GM12878 (cell line): ENCODE measurements at regions not wholly inside any gene's neighbourhood (a gene's known extent, or its start where the extent isn't known, plus 50 kb on each side); places are given as distances from the start of the nearest gene placed in this dataset.

Experiments
- ATAC-seq: fragments of 200-7000 bp; cut with Tn5 transposase; 3 replicates; pipeline ENCODE4 v1.9.1; 2020; ENCODE audit warnings: mild to moderate bottlenecking, moderate library complexity
- BruUV-seq: library from RNA; stranded (reverse); fragments of 400-500 nt; replicated peaks from 2 replicates; lab custom pipeline; 2021; lab: Mats Ljungman, UMichigan
- CTCF ChIA-PET: fragments of 300-600 bp; sonication (Branson Sonifier 250); formaldehyde crosslinking; extraction: SDS; loops from one replicate; lab custom pipeline; 2021; ENCODE audit warnings: inconsistent platforms; lab: Yijun Ruan, JAX
- POLR2A ChIA-PET: fragments of 350-600 bp; formaldehyde crosslinking; extraction: SDS; loops from one replicate; lab custom pipeline; 2021; ENCODE audit warnings: inconsistent platforms; lab: Charles Lee
- RAD21 ChIA-PET: fragments of 300-600 bp; sonication (Branson Sonifier 250); formaldehyde crosslinking; loops from one replicate; lab custom pipeline; 2023; ENCODE audit warnings: antibody characterized with exemption; ENCODE audit not compliant: unreplicated experiment; lab: Charles Lee
- SMC1A ChIA-PET: fragments of 300-600 bp; sonication (Branson Sonifier 250); formaldehyde crosslinking; loops from one replicate; lab custom pipeline; 2023; ENCODE audit not compliant: unreplicated experiment, uncharacterized antibody; lab: Charles Lee
- DNase-seq: peaks from one replicate; pipeline ENCODE4 v3.0.0-alpha.2; 2011; ENCODE audit warnings: low read depth, low spot score
- FAIRE-seq: peaks from 3 replicates; lab custom pipeline; 2011; peaks lifted over from hg19 to GRCh38; lab: Jason Lieb, UNC
- H2AFZ ChIP-seq: 2 replicates; pipeline ENCODE4 v1.6.0; 2011; ENCODE audit warnings: low read depth, low read length, control low read depth; ENCODE audit not compliant: control insufficient read depth
- H3K27ac ChIP-seq: 2 replicates; pipeline ENCODE4 v1.5.1; 2011; ENCODE audit warnings: control low read depth; ENCODE audit not compliant: control insufficient read depth, insufficient read depth
- H3K27me3 ChIP-seq, 2 experiments: replicated peaks in 1 of 2; 2 replicates each; pipeline versions ENCODE4 v1.6.0 to v1.6.1; 2011; ENCODE audit warnings: low read length in 1 of 2; ENCODE audit not compliant: control insufficient read depth in 2 of 2, insufficient read depth in 2 of 2
- H3K36me3 ChIP-seq, 2 experiments: 2 replicates each; pipeline ENCODE4 v1.5.1; 2011; ENCODE audit warnings: low read length in 1 of 2; ENCODE audit not compliant: control insufficient read depth in 2 of 2, insufficient read depth in 2 of 2
- H3K4me1 ChIP-seq: 2 replicates; pipeline ENCODE4 v1.6.1; 2011; ENCODE audit warnings: mild to moderate bottlenecking, low read length, moderate library complexity, mixed read lengths; ENCODE audit not compliant: control insufficient read depth, insufficient read depth
- H3K4me2 ChIP-seq: 2 replicates; pipeline ENCODE4 v1.6.0; 2011; ENCODE audit warnings: control low read depth; ENCODE audit not compliant: control insufficient read depth, insufficient read depth
- H3K4me3 ChIP-seq: fragments of 200-600 bp; sonication (generic); 2 replicates; pipeline ENCODE4 v1.5.1; 2016
- H3K79me2 ChIP-seq: 2 replicates; pipeline ENCODE4 v1.6.0; 2011; ENCODE audit warnings: low read length; ENCODE audit not compliant: control insufficient read depth, insufficient read depth
- H3K9ac ChIP-seq: 2 replicates; pipeline ENCODE4 v1.8.0; 2011; ENCODE audit warnings: low read length, control low read depth, mixed read lengths; ENCODE audit not compliant: control insufficient read depth, insufficient read depth
- H3K9me3 ChIP-seq: replicated peaks from 3 replicates; pipeline ENCODE4 v1.5.1; 2011; ENCODE audit warnings: mild to moderate bottlenecking, low read length; ENCODE audit not compliant: control insufficient read depth, insufficient read depth
- H4K20me1 ChIP-seq: 2 replicates; pipeline ENCODE4 v1.6.0; 2011; ENCODE audit not compliant: control insufficient read depth, insufficient read depth
- ATF7 ChIP-seq: fragments of 450-650 bp; IDR thresholded peaks from 2 replicates; pipeline ENCODE4 v1.6.1; 2016; ENCODE audit warnings: low read depth, mild to moderate bottlenecking
- BACH1 ChIP-seq: fragments of 450-650 bp; IDR thresholded peaks from 2 replicates; pipeline ENCODE4 v1.6.1; 2017; ENCODE audit warnings: mild to moderate bottlenecking, borderline replicate concordance
- BRCA1 ChIP-seq: IDR thresholded peaks from 2 replicates; pipeline ENCODE4 v1.6.1; 2011; ENCODE audit warnings: low read depth, low read length, improper control_type of control experiment
- EGR1 ChIP-seq, 2 experiments: IDR thresholded peaks; 1 replicate in 1 of 2; 2 replicates in 1 of 2; pipeline ENCODE4 v1.6.1; 2011 to 2012; ENCODE audit warnings: low read depth in 2 of 2, low read length in 2 of 2, borderline replicate concordance in 1 of 2, mild to moderate bottlenecking in 1 of 2, moderate library complexity in 1 of 2
- JUND ChIP-seq: IDR thresholded peaks from 2 replicates; pipeline ENCODE4 v1.6.1; 2012; ENCODE audit warnings: low read depth, mild to moderate bottlenecking, low read length, improper control_type of control experiment, moderate library complexity
- KAT2A ChIP-seq: conservative IDR thresholded peaks from 2 replicates; pipeline ENCODE4 v1.6.1; 2011; ENCODE audit warnings: low read depth, low read length; ENCODE audit not compliant: control insufficient read depth
- MLLT1 ChIP-seq: fragments of 450-650 bp; IDR thresholded peaks from 2 replicates; pipeline ENCODE4 v1.6.1; 2016; ENCODE audit warnings: mild to moderate bottlenecking
- NFYA ChIP-seq: IDR thresholded peaks from 2 replicates; pipeline ENCODE4 v1.6.1; 2011; ENCODE audit warnings: low read depth, mild to moderate bottlenecking, low read length, improper control_type of control experiment, borderline replicate concordance
- NR2C2 ChIP-seq: IDR thresholded peaks from 2 replicates; pipeline ENCODE4 v1.6.1; 2011; ENCODE audit warnings: borderline replicate concordance, low read depth; ENCODE audit not compliant: control insufficient read depth, insufficient read length
- POLR2AphosphoS5 ChIP-seq: IDR thresholded peaks from 2 replicates; pipeline ENCODE4 v1.6.1; 2011; ENCODE audit warnings: mild to moderate bottlenecking, low read length, inconsistent platforms
- SMAD5 ChIP-seq: IDR thresholded peaks from 2 replicates; pipeline ENCODE4 v1.6.1; 2016; ENCODE audit warnings: antibody characterized with exemption, low read depth
- SMARCA5 ChIP-seq: fragments of 450-650 bp; IDR thresholded peaks from 2 replicates; pipeline ENCODE4 v1.6.1; 2017; ENCODE audit warnings: mild to moderate bottlenecking
- ZNF622 ChIP-seq: fragments of 450-650 bp; IDR thresholded peaks from 2 replicates; pipeline ENCODE4 v1.6.1; 2017; ENCODE audit warnings: mild to moderate bottlenecking, inconsistent platforms
- WGBS: methylation state at CpG from one replicate; pipeline ENCODE4 v1.1.6; 2016; ENCODE audit warnings: low lambda C conversion rate; ENCODE audit not compliant: insufficient replicate concordance, insufficient coverage; ENCODE audit errors: missing lambda C conversion rate; 5-methylcytosine and 5-hydroxymethylcytosine counted together
- in situ Hi-C: fragments of 300-500 bp; cut with MboI; formaldehyde crosslinking; loops from 9 replicates; pipeline ENCODE4 v1.14.3; 2018; ENCODE audit warnings: mixed read lengths
- intact Hi-C: fragments of 100-400 bp; cut with micrococcal nuclease; formaldehyde crosslinking; loops from one replicate; pipeline ENCODE4 v1.14.2; 2022; ENCODE audit not compliant: unreplicated experiment
- TF ChIP-seq, protein P1 (sequence below): IDR thresholded peaks from 2 replicates; pipeline ENCODE4 v1.6.1; 2011; ENCODE audit warnings: low read depth, low read length, improper control_type of control experiment, borderline replicate concordance

GRCh38 chr10:7028809-7029166, 382.0 kb downstream of the SFMBT2 start:
- no TSS peak for BruUV-seq
- H3K79me2 ChIP-seq = no peaks in the 10 kb centered on the region
- H3K9ac ChIP-seq = no peak overlapping the region
- no peak overlapping the region for H3K27ac ChIP-seq
- no peak for ATAC-seq
- RAD21 ChIA-PET = no interaction called here
- intact Hi-C loops (no loop called here), in situ Hi-C loops (no loop called here)
- no peak for FAIRE-seq
- H3K36me3 ChIP-seq = no peaks in the 10 kb centered on the region
- DNase-seq = no peak
- 0% methylated on average over 1 of the region's 1 CpG for WGBS
- CTCF ChIA-PET = interaction anchor here (1.3 kb wide), 1 partner anchor 92 kb away, joined by 3 read pairs; no protein-coding TSS in a partner anchor
- no peaks in the 10 kb centered on the region for H3K4me1 ChIP-seq
- SMC1A ChIA-PET = no interaction called here
- TF ChIP-seq SMAD5 (no peak), EGR1 (IDR thresholded peaks at IDR 0.05; ENCODE audit: borderline replicate concordance in 1 of 2, low read depth in 2 of 2, low read length in 2 of 2) (no peak), JUND (no peak), NR2C2 (no peak), NFYA (no peak)
- H4K20me1 ChIP-seq = no peaks in the 10 kb centered on the region
- H2AFZ ChIP-seq = no peak overlapping the region
- POLR2A ChIA-PET = no interaction called here
- H3K9me3 ChIP-seq = no peaks in the 10 kb centered on the region
- H3K4me2 ChIP-seq = no peak overlapping the region
- no peak overlapping the region for H3K4me3 ChIP-seq
- no peaks in the 10 kb centered on the region for H3K27me3 ChIP-seq

DNA sequence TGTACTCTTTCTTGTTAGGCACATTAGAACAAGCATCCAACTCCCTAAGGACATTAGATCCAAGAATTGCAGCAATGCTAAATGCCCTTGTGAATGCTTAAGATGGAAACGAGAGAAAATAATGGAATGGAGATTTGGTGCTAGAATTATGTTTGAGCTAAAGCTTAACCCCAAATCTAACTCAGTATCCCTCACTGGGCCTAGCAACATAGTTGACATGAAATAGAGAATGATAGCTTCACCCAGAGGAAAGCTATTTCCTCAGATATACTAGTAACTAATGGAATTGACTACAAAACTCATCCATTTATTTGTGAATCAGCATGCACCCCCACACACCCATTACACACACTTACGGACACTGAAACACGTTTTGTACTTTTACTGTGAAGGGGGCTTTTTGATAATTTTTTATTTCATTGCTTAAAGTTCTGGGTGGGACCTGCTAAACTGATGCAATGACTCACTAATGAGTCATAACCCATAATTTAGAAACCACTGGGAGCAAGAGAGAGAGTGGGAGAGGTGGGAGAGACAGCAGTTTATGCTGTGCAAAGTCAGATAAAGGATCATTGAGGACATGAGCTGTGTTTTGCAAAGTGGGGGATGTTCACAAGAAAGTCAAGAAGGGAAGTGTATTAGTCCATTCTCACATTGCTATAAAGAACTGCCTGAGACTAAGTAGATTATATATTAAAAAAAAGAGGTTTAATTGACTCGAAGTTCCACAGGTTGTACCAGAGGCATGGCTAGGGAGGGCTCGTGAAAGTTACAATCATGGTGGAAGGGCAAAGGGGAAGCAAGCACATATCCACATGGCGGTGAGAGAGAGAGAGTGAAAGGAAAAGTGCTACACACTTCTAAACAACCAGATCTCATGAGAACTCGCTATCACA, 382.7 kb downstream of the SFMBT2 start:
- Histone ChIP-seq H3K9me3 (no peaks in the 10 kb centered on the region), H3K27me3 (no peaks in the 10 kb centered on the region), H4K20me1 (no peaks in the 10 kb centered on the region), H3K9ac (no peak overlapping the region), H3K36me3 (no peaks in the 10 kb centered on the region), H3K27ac (no peak overlapping the region), H3K4me1 (no peaks in the 10 kb centered on the region), H3K79me2 (no peaks in the 10 kb centered on the region), H3K4me2 (no peak overlapping the region), H2AFZ (no peak overlapping the region), H3K4me3 (no peak overlapping the region)
- ChIA-PET CTCF (interaction anchor here (1.3 to 3.0 kb wide), 2 partner anchors 93 to 110 kb away, joined by 3 to 20 read pairs; no protein-coding TSS in a partner anchor), POLR2A (interaction anchor here (1.7 kb wide), 1 partner anchor 8 kb away, joined by 4 read pairs; no protein-coding TSS in a partner anchor), SMC1A (interaction anchor here (0.8 to 0.9 kb wide), 2 partner anchors 15 to 53 kb away, joined by 3 read pairs; no protein-coding TSS in a partner anchor), RAD21 (no interaction called here)
- FAIRE-seq = no peak
- in situ Hi-C loops (no loop called here), intact Hi-C loops (no loop called here)
- DNase-seq = no peak
- BruUV-seq = no TSS peak
- 35% methylated on average over 7 of the region's 7 CpGs for WGBS
- ATAC-seq = no peak
- TF ChIP-seq POLR2AphosphoS5 (no peak), KAT2A (no peak), ATF7 (no peak), BRCA1 (no peak), ZNF622 (no peak), SMARCA5 (no peak), MLLT1 (no peak), BACH1 (no peak)
- TF ChIP-seq, protein P1, sequence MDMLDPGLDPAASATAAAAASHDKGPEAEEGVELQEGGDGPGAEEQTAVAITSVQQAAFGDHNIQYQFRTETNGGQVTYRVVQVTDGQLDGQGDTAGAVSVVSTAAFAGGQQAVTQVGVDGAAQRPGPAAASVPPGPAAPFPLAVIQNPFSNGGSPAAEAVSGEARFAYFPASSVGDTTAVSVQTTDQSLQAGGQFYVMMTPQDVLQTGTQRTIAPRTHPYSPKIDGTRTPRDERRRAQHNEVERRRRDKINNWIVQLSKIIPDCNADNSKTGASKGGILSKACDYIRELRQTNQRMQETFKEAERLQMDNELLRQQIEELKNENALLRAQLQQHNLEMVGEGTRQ = no peak
